ENCODE measurements at regions not wholly inside any gene's neighbourhood (a gene's known extent, or its start where the extent isn't known, plus 50 kb on each side); places are given as distances from the start of the nearest gene placed in this dataset.

GRCh38 chr5:162638849-162639248, 571.3 kb downstream of the GABRG2 start (continued):
- TF ChIP-seq ZNF114 (CRISPR knock-in tag; IDR thresholded peaks at IDR 0.05) (no peak), STAT1 (IDR thresholded peaks at IDR 0.05; ENCODE audit: unreplicated experiment) (no peak), POLR2AphosphoS5 (IDR thresholded peaks at IDR 0.05; ENCODE audit: low read depth) (no peak), NANOG (IDR thresholded peaks at IDR 0.05; ENCODE audit: borderline replicate concordance) (no peak), CREB1 (CRISPR knock-in tag; IDR thresholded peaks at IDR 0.05; ENCODE audit: low read depth) (no peak)
- TF ChIP-seq, protein P1, sequence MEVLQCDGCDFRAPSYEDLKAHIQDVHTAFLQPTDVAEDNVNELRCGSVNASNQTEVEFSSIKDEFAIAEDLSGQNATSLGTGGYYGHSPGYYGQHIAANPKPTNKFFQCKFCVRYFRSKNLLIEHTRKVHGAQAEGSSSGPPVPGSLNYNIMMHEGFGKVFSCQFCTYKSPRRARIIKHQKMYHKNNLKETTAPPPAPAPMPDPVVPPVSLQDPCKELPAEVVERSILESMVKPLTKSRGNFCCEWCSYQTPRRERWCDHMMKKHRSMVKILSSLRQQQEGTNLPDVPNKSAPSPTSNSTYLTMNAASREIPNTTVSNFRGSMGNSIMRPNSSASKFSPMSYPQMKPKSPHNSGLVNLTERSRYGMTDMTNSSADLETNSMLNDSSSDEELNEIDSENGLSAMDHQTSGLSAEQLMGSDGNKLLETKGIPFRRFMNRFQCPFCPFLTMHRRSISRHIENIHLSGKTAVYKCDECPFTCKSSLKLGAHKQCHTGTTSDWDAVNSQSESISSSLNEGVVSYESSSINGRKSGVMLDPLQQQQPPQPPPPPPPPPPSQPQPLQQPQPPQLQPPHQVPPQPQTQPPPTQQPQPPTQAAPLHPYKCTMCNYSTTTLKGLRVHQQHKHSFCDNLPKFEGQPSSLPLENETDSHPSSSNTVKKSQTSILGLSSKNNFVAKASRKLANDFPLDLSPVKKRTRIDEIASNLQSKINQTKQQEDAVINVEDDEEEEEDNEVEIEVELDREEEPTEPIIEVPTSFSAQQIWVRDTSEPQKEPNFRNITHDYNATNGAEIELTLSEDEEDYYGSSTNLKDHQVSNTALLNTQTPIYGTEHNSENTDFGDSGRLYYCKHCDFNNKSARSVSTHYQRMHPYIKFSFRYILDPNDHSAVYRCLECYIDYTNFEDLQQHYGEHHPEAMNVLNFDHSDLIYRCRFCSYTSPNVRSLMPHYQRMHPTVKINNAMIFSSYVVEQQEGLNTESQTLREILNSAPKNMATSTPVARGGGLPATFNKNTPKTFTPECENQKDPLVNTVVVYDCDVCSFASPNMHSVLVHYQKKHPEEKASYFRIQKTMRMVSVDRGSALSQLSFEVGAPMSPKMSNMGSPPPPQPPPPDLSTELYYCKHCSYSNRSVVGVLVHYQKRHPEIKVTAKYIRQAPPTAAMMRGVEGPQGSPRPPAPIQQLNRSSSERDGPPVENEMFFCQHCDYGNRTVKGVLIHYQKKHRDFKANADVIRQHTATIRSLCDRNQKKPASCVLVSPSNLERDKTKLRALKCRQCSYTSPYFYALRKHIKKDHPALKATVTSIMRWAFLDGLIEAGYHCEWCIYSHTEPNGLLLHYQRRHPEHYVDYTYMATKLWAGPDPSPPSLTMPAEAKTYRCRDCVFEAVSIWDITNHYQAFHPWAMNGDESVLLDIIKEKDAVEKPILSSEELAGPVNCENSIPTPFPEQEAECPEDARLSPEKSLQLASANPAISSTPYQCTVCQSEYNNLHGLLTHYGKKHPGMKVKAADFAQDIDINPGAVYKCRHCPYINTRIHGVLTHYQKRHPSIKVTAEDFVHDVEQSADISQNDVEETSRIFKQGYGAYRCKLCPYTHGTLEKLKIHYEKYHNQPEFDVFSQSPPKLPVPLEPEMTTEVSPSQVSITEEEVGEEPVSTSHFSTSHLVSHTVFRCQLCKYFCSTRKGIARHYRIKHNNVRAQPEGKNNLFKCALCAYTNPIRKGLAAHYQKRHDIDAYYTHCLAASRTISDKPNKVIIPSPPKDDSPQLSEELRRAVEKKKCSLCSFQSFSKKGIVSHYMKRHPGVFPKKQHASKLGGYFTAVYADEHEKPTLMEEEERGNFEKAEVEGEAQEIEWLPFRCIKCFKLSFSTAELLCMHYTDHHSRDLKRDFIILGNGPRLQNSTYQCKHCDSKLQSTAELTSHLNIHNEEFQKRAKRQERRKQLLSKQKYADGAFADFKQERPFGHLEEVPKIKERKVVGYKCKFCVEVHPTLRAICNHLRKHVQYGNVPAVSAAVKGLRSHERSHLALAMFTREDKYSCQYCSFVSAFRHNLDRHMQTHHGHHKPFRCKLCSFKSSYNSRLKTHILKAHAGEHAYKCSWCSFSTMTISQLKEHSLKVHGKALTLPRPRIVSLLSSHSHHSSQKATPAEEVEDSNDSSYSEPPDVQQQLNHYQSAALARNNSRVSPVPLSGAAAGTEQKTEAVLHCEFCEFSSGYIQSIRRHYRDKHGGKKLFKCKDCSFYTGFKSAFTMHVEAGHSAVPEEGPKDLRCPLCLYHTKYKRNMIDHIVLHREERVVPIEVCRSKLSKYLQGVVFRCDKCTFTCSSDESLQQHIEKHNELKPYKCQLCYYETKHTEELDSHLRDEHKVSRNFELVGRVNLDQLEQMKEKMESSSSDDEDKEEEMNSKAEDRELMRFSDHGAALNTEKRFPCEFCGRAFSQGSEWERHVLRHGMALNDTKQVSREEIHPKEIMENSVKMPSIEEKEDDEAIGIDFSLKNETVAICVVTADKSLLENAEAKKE (CRISPR knock-in tag; IDR thresholded peaks at IDR 0.05), result no peak

DNA sequence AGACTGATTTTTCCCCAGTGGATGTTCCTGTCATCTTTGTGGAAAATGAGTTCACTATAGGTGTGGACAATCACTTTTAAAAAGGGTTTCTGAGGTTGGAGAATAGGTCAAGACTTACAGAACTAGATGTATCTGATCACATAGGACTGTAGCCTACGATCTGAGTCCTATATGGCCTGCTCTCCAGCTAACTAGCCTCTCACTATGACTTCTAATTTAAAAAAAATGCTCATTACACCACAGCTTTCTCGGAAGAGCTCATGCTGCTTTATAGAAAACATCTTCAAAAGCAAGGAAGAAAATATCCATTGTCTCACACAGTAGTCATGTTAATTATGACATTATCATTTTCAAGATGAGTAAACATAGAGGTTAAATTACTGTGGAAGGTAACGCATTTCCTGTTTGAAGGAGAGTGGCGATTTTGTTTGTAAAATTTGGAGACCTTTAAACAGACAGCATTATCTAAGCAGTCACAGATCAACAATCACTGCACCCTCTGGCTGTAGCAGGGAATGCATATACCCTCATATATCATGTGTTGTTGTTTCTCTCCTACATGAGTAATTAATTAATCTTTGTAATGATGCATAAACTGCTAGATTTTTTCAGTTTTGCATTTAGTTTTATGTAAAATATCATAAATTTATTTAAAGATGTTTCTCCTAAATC, 573.7 kb downstream of the GABRG2 start:
- H3K4me1 ChIP-seq (ENCODE audit: insufficient read depth), result peaks cover 32% of the 10 kb centered on the region
- H3K27me3 ChIP-seq (ENCODE audit: insufficient read depth), result no peaks in the 10 kb centered on the region
- no peak overlapping the region for H2AFZ ChIP-seq
- no peaks in the 10 kb centered on the region for H4K20me1 ChIP-seq (replicated peaks; ENCODE audit: insufficient read depth)
- no peaks in the 10 kb centered on the region for H3F3A ChIP-seq (replicated peaks; ENCODE audit: low read depth)
- H3K4me1 Mint-ChIP-seq, result peaks cover 24% of the 10 kb centered on the region
- DNase-seq (ENCODE audit: low spot score), result peak; percentile 19
- peaks cover 7% of the 10 kb centered on the region; the same call in 2 of the 3 replicates for H3K9me3 Mint-ChIP-seq
- ATAC-seq, result peak; percentile 68
- no peaks in the 10 kb centered on the region; the same call in 1 of the 2 replicates for H3K9me2 ChIP-seq (ENCODE audit: insufficient read depth)
- H3K36me3 Mint-ChIP-seq (ENCODE audit: low read depth), result peaks cover 11% of the 10 kb centered on the region; the same call in 2 of the 3 replicates
- H3K27ac ChIP-seq (ENCODE audit: low read depth), result no peak overlapping the region
- no peak overlapping the region for H3K27ac Mint-ChIP-seq
- H3K27me3 Mint-ChIP-seq (ENCODE audit: insufficient read depth, low read depth, poor library complexity), result peaks cover 1% of the 10 kb centered on the region
- H3K4me3 ChIP-seq, result no peak overlapping the region
- H3K79me2 ChIP-seq (replicated peaks; ENCODE audit: insufficient read depth), result no peaks in the 10 kb centered on the region
- peak overlapping the region; percentile 5; the same call in 1 of the 2 replicates for H3K4me2 ChIP-seq
- H3K36me3 ChIP-seq (ENCODE audit: insufficient read depth), result no peaks in the 10 kb centered on the region
- peak overlapping the region; percentile 47; the same call in 2 of the 3 replicates for H3K4me3 Mint-ChIP-seq
- TF ChIP-seq ETS1 (IDR thresholded peaks at IDR 0.05), result peak; percentile 24; the same call in 1 of the 2 replicates
- TF ChIP-seq STAT1 (IDR thresholded peaks at IDR 0.05; ENCODE audit: unreplicated experiment), result no peak
- TF ChIP-seq, protein P2, sequence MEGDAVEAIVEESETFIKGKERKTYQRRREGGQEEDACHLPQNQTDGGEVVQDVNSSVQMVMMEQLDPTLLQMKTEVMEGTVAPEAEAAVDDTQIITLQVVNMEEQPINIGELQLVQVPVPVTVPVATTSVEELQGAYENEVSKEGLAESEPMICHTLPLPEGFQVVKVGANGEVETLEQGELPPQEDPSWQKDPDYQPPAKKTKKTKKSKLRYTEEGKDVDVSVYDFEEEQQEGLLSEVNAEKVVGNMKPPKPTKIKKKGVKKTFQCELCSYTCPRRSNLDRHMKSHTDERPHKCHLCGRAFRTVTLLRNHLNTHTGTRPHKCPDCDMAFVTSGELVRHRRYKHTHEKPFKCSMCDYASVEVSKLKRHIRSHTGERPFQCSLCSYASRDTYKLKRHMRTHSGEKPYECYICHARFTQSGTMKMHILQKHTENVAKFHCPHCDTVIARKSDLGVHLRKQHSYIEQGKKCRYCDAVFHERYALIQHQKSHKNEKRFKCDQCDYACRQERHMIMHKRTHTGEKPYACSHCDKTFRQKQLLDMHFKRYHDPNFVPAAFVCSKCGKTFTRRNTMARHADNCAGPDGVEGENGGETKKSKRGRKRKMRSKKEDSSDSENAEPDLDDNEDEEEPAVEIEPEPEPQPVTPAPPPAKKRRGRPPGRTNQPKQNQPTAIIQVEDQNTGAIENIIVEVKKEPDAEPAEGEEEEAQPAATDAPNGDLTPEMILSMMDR (conservative IDR thresholded peaks at IDR 0.05; ENCODE audit: low read depth in 2 of 2), result no peak
- TF ChIP-seq JUNB (IDR thresholded peaks at IDR 0.05; ENCODE audit: unreplicated experiment), result no peak
- no peak for TF ChIP-seq EZH2phosphoT487 (IDR thresholded peaks at IDR 0.05; ENCODE audit: unreplicated experiment)
- TF ChIP-seq EZH2 (IDR thresholded peaks at IDR 0.05; ENCODE audit: low read depth, unreplicated experiment), result no peak
- peak; percentile 51; the same call in 1 of the 2 replicates for TF ChIP-seq NANOG (IDR thresholded peaks at IDR 0.05; ENCODE audit: borderline replicate concordance)
- TF ChIP-seq CREB1 (CRISPR knock-in tag; IDR thresholded peaks at IDR 0.05; ENCODE audit: low read depth), result no peak
- TF ChIP-seq, protein P3, sequence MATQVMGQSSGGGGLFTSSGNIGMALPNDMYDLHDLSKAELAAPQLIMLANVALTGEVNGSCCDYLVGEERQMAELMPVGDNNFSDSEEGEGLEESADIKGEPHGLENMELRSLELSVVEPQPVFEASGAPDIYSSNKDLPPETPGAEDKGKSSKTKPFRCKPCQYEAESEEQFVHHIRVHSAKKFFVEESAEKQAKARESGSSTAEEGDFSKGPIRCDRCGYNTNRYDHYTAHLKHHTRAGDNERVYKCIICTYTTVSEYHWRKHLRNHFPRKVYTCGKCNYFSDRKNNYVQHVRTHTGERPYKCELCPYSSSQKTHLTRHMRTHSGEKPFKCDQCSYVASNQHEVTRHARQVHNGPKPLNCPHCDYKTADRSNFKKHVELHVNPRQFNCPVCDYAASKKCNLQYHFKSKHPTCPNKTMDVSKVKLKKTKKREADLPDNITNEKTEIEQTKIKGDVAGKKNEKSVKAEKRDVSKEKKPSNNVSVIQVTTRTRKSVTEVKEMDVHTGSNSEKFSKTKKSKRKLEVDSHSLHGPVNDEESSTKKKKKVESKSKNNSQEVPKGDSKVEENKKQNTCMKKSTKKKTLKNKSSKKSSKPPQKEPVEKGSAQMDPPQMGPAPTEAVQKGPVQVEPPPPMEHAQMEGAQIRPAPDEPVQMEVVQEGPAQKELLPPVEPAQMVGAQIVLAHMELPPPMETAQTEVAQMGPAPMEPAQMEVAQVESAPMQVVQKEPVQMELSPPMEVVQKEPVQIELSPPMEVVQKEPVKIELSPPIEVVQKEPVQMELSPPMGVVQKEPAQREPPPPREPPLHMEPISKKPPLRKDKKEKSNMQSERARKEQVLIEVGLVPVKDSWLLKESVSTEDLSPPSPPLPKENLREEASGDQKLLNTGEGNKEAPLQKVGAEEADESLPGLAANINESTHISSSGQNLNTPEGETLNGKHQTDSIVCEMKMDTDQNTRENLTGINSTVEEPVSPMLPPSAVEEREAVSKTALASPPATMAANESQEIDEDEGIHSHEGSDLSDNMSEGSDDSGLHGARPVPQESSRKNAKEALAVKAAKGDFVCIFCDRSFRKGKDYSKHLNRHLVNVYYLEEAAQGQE (IDR thresholded peaks at IDR 0.05; ENCODE audit: unreplicated experiment), result no peak

All from GM23338 (cell line).